ENCODE measurements at regions not wholly inside any gene's neighbourhood (a gene's known extent, or its start where the extent isn't known, plus 50 kb on each side); places are given as distances from the start of the nearest gene placed in this dataset.

DNA sequence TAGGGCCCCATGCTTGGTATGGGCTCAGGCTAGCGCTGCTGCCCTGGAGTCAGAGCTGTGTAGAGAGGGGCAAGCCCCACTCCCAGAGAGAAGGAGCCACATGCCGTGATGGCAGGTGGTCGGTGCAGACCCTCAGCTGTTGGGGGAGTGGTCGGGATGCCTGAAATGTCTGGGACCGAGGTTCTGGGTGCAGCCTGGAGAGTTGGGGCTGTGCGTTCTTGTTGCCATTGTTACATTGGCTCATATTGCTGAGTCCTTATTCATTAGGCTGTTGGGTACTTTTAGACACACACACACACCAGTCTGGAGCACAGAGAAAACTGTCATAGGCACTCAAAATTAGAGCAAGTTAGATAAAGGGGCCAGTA, 83.9 kb downstream of the UNC5CL start:
- no peak for TF ChIP-seq POLR2A (IDR thresholded peaks at IDR 0.05)
- TF ChIP-seq, protein P1, sequence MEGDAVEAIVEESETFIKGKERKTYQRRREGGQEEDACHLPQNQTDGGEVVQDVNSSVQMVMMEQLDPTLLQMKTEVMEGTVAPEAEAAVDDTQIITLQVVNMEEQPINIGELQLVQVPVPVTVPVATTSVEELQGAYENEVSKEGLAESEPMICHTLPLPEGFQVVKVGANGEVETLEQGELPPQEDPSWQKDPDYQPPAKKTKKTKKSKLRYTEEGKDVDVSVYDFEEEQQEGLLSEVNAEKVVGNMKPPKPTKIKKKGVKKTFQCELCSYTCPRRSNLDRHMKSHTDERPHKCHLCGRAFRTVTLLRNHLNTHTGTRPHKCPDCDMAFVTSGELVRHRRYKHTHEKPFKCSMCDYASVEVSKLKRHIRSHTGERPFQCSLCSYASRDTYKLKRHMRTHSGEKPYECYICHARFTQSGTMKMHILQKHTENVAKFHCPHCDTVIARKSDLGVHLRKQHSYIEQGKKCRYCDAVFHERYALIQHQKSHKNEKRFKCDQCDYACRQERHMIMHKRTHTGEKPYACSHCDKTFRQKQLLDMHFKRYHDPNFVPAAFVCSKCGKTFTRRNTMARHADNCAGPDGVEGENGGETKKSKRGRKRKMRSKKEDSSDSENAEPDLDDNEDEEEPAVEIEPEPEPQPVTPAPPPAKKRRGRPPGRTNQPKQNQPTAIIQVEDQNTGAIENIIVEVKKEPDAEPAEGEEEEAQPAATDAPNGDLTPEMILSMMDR (IDR thresholded peaks at IDR 0.05 in 4 of 5, conservative IDR thresholded peaks at IDR 0.05 in 1 of 5), result no peak
